SK-N-SH (cell line): ENCODE measurements at regions not wholly inside any gene's neighbourhood (a gene's known extent, or its start where the extent isn't known, plus 50 kb on each side); places are given as distances from the start of the nearest gene placed in this dataset.

Source experiments
- CTCF ChIA-PET: fragments of 300-600, 350-600 bp; formaldehyde crosslinking; extraction: SDS; loops from one replicate; lab custom pipeline; 2021; lab: Yijun Ruan, JAX
- POLR2A ChIA-PET: fragments of 350-600 bp; sonication (Branson Sonifier 250); formaldehyde crosslinking; extraction: SDS; loops from one replicate; lab custom pipeline; 2020; ENCODE audit warnings: antibody characterized with exemption, inconsistent platforms; lab: Yijun Ruan, JAX
- DNase-seq: peaks from one replicate; pipeline ENCODE4 v3.0.0; 2012
- H2AFZ ChIP-seq: fragments of 200-600 bp; sonication (generic); 2 replicates; pipeline ENCODE4 v1.8.1; 2016; ENCODE audit warnings: antibody characterized with exemption, mild to moderate bottlenecking, low read depth
- H3F3A ChIP-seq: fragments of 200-600 bp; sonication (generic); replicated peaks from 2 replicates; pipeline ENCODE3; 2016; ENCODE audit warnings: antibody characterized with exemption, mild to moderate bottlenecking; ENCODE audit not compliant: insufficient read depth
- H3K27ac ChIP-seq, 2 experiments: fragments of 200-500 bp in 1 of 2; fragments of 200-600 bp in 1 of 2; sonication (Bioruptor generic) in 1 of 2; sonication (generic), shearing (Covaris generic) in 1 of 2; 2 replicates each; pipeline versions ENCODE4 v1.5.1 to v1.6.1; 2014 to 2016; ENCODE audit warnings: low read depth in 2 of 2, inconsistent platforms in 1 of 2, low read length in 1 of 2, mild to moderate bottlenecking in 1 of 2, mixed read lengths in 1 of 2
- H3K27me3 ChIP-seq: fragments of 200-600 bp; sonication (generic), shearing (Covaris generic); 2 replicates; pipeline ENCODE4 v1.6.1; 2016; ENCODE audit warnings: mixed run types; ENCODE audit not compliant: insufficient read depth
- H3K36me3 ChIP-seq, 2 experiments: fragments of 200-500 bp in 1 of 2; fragments of 200-600 bp in 1 of 2; sonication (Bioruptor generic) in 1 of 2; sonication (generic) in 1 of 2; replicated peaks in 1 of 2; 2 replicates each; pipeline versions ENCODE3 to v1.5.1; 2014 to 2016; ENCODE audit warnings: low read length in 1 of 2, mild to moderate bottlenecking in 1 of 2; ENCODE audit not compliant: insufficient read depth in 2 of 2, control insufficient read depth in 1 of 2
- H3K4me1 ChIP-seq, 2 experiments: fragments of 200-500 bp in 1 of 2; fragments of 200-600 bp in 1 of 2; sonication (Bioruptor generic) in 1 of 2; sonication (generic), shearing (Covaris generic) in 1 of 2; 2 replicates each; pipeline versions ENCODE4 v1.5.1 to v1.6.1; 2014 to 2016; ENCODE audit warnings: low read depth in 1 of 2, low read length in 1 of 2, mixed run types in 1 of 2; ENCODE audit not compliant: insufficient read depth in 2 of 2, control insufficient read depth in 1 of 2
- H3K4me2 ChIP-seq: fragments of 200-600 bp; sonication (generic), shearing (Covaris generic); 2 replicates; pipeline ENCODE4 v1.6.1; 2017; ENCODE audit warnings: mixed run types
- H3K4me3 ChIP-seq, 2 experiments: fragments of 200-500 bp in 1 of 2; fragments of 200-600 bp in 1 of 2; sonication (Bioruptor generic) in 1 of 2; sonication (generic), shearing (Covaris generic) in 1 of 2; 2 replicates each; pipeline versions ENCODE4 v1.5.1 to v1.8.1; 2014 to 2016; ENCODE audit warnings: low read depth in 2 of 2, inconsistent platforms in 1 of 2, low read length in 1 of 2, mild to moderate bottlenecking in 1 of 2, mixed read lengths in 1 of 2, moderate library complexity in 1 of 2
- H3K79me2 ChIP-seq: fragments of 200-600 bp; sonication (generic); 2 replicates; pipeline ENCODE4 v1.8.1; 2017; ENCODE audit warnings: mild to moderate bottlenecking; ENCODE audit not compliant: insufficient read depth
- H3K9ac ChIP-seq: fragments of 200-600 bp; sonication (generic); 2 replicates; pipeline ENCODE4 v1.6.1; 2017; ENCODE audit warnings: mixed run types
- H3K9me2 ChIP-seq: fragments of 200-600 bp; sonication (generic); 2 replicates; pipeline ENCODE4 v1.6.1; 2017; ENCODE audit warnings: mixed run types
- H3K9me3 ChIP-seq: fragments of 200-600 bp; sonication (generic); 2 replicates; pipeline ENCODE4 v1.6.1; 2017; ENCODE audit warnings: mixed run types, mild to moderate bottlenecking, moderate library complexity
- H4K20me1 ChIP-seq: fragments of 200-600 bp; sonication (generic); 2 replicates; pipeline ENCODE4 v1.6.1; 2017; ENCODE audit warnings: mild to moderate bottlenecking, mixed run types; ENCODE audit not compliant: insufficient read depth
- CTCF ChIP-seq: fragments of 200-600 bp; sonication (generic); IDR thresholded peaks from 2 replicates; pipeline ENCODE4 v1.6.1; 2017; ENCODE audit warnings: antibody characterized with exemption, mild to moderate bottlenecking, moderate library complexity
- ELF1 ChIP-seq: IDR thresholded peaks from 2 replicates; pipeline ENCODE4 v1.4.0; 2012
- EP300 ChIP-seq, 2 experiments: IDR thresholded peaks; 2 replicates each; pipeline versions ENCODE4 v1.4.0 to v1.6.1; 2012; ENCODE audit warnings: borderline replicate concordance in 1 of 2, low read depth in 1 of 2, low read length in 1 of 2
- FOSL2 ChIP-seq: IDR thresholded peaks from 2 replicates; pipeline ENCODE4 v1.4.0; 2012; ENCODE audit warnings: low read depth, mild to moderate bottlenecking, moderate library complexity, borderline replicate concordance
- FOXJ3 ChIP-seq: sonication (generic); formaldehyde crosslinking; IDR thresholded peaks from 2 replicates; pipeline ENCODE4 v1.5.1; 2020; ENCODE audit warnings: mild to moderate bottlenecking, missing genetic modification reagents
- FOXM1 ChIP-seq: IDR thresholded peaks from 2 replicates; pipeline ENCODE4 v1.4.0; 2012; ENCODE audit warnings: low read depth, mild to moderate bottlenecking
- GABPA ChIP-seq: IDR thresholded peaks from 2 replicates; pipeline ENCODE4 v1.4.0; 2012; ENCODE audit warnings: low read depth, mild to moderate bottlenecking
- GATA2 ChIP-seq: sonication (generic); formaldehyde crosslinking; IDR thresholded peaks from 2 replicates; pipeline ENCODE4 v1.5.0; 2020; ENCODE audit warnings: mild to moderate bottlenecking, missing genetic modification reagents
- MAX ChIP-seq: IDR thresholded peaks from 2 replicates; pipeline ENCODE4 v1.4.0; 2012; ENCODE audit warnings: low read depth
- MEF2A ChIP-seq: IDR thresholded peaks from 2 replicates; pipeline ENCODE4 v1.4.0; 2012; ENCODE audit warnings: low read depth, borderline replicate concordance
- MXI1 ChIP-seq: IDR thresholded peaks from 2 replicates; pipeline ENCODE4 v1.6.1; 2012; ENCODE audit warnings: mild to moderate bottlenecking, low read depth, low read length, improper control_type of control experiment
- POLR2AphosphoS5 ChIP-seq: IDR thresholded peaks from 2 replicates; pipeline ENCODE4 v1.6.1; 2012; ENCODE audit warnings: low read depth, low read length
- RAD21 ChIP-seq: IDR thresholded peaks from 2 replicates; pipeline ENCODE4 v1.6.1; 2012; ENCODE audit warnings: mild to moderate bottlenecking, low read length
- RFX5 ChIP-seq: IDR thresholded peaks from 2 replicates; pipeline ENCODE4 v1.6.1; 2012; ENCODE audit warnings: mild to moderate bottlenecking, improper control_type of control experiment, low read length
- SIN3A ChIP-seq: IDR thresholded peaks from 2 replicates; pipeline ENCODE4 v1.6.1; 2012; ENCODE audit warnings: low read depth, mild to moderate bottlenecking, low read length, moderate library complexity, borderline replicate concordance
- TCF12 ChIP-seq: IDR thresholded peaks from 2 replicates; pipeline ENCODE4 v1.4.0; 2012
- TEAD4 ChIP-seq: IDR thresholded peaks from 2 replicates; pipeline ENCODE4 v1.4.0; 2012; ENCODE audit warnings: mild to moderate bottlenecking, borderline replicate concordance; ENCODE audit not compliant: insufficient read depth
- USF1 ChIP-seq: IDR thresholded peaks from 2 replicates; pipeline ENCODE4 v1.4.0; 2012; ENCODE audit warnings: low read depth, borderline replicate concordance
- USF2 ChIP-seq: fragments of 150-350 bp; IDR thresholded peaks from 2 replicates; pipeline ENCODE4 v1.6.1; 2017; ENCODE audit warnings: antibody characterized with exemption, low read length, low read depth, borderline replicate concordance
- YY1 ChIP-seq: IDR thresholded peaks from 2 replicates; pipeline ENCODE4 v1.4.0; 2012; ENCODE audit warnings: low read depth, mild to moderate bottlenecking
- WGBS: methylation state at CpG from one replicate; pipeline ENCODE4 v1.1.6; 2017; ENCODE audit warnings: low lambda C conversion rate; 5-methylcytosine and 5-hydroxymethylcytosine counted together

GRCh38 chr6:141957271-141957670 is 175.5 kb upstream of the GJE1 start:
- CTCF ChIA-PET = interaction anchor here (0.9 to 1.3 kb wide), 2 partner anchors 15 to 32 kb away, joined by 3 to 5 read pairs; no protein-coding TSS in a partner anchor
- no peak for DNase-seq
- no peak for TF ChIP-seq TCF12
- TF ChIP-seq CTCF = no peak
- no peak for TF ChIP-seq FOSL2
- no peak for TF ChIP-seq GABPA
- TF ChIP-seq GATA2 (CRISPR knock-in tag) = no peak
- no peak for TF ChIP-seq ELF1
- no peak for TF ChIP-seq YY1
- TF ChIP-seq MXI1 = no peak
- TF ChIP-seq RAD21 = no peak
- TF ChIP-seq RFX5 = no peak
- TF ChIP-seq MAX = no peak
- no peak for TF ChIP-seq USF1
- TF ChIP-seq MEF2A = no peak
- TF ChIP-seq POLR2AphosphoS5 = no peak

GRCh38 chr6:141956868-141957267 is 175.9 kb upstream of the GJE1 start:
- no peak for DNase-seq
- POLR2A ChIA-PET = no interaction called here
- Histone ChIP-seq H2AFZ (no peak overlapping the region), H3K79me2 (0 out of 2 replicates have a peak, but pooled peaks cover 5% of the 10 kb centered on the region), H3K9ac (no peak overlapping the region), H3K27me3 (no peaks in the 10 kb centered on the region), H4K20me1 (no peaks in the 10 kb centered on the region), H3K4me2 (no peak overlapping the region), H3F3A (no peaks in the 10 kb centered on the region), H3K27ac (no peak overlapping the region; a peak in 1 of 4 replicates), H3K4me1 (no peaks in the 10 kb centered on the region; a peak in 1 of 4 replicates), H3K9me2 (no peaks in the 10 kb centered on the region), H3K9me3 (no peaks in the 10 kb centered on the region; the same call in 1 of the 2 replicates), H3K4me3 (no peak overlapping the region), H3K36me3 (peaks cover 0 to 10% of the 10 kb centered on the region in 2 experiments)
- CTCF ChIA-PET = interaction anchor here (1.3 kb wide), 1 partner anchor 14 kb away, joined by 5 read pairs; no protein-coding TSS in a partner anchor
- no peak for TF ChIP-seq SIN3A
- TF ChIP-seq USF2 = no peak
- TF ChIP-seq FOXJ3 = no peak
- TF ChIP-seq TEAD4 = no peak
- no peak for TF ChIP-seq ELF1
- TF ChIP-seq USF1 = no peak
- no peak for TF ChIP-seq EP300 (IDR thresholded peaks at IDR 0.05; ENCODE audit: borderline replicate concordance in 1 of 2, low read depth in 1 of 2, low read length in 1 of 2)
- TF ChIP-seq FOXM1 = no peak
- 40% methylated on average over 1 of the region's 1 CpG for WGBS

More at GRCh38 chr6:141957271-141957670, 175.5 kb upstream of the GJE1 start:
- Histone ChIP-seq H3K4me1 (no peaks in the 10 kb centered on the region; a peak in 1 of 4 replicates), H3K9ac (no peak overlapping the region), H3K27me3 (no peaks in the 10 kb centered on the region), H3K4me3 (no peak overlapping the region), H4K20me1 (no peaks in the 10 kb centered on the region), H3K36me3 (peaks cover 0 to 10% of the 10 kb centered on the region in 2 experiments), H3K9me2 (no peaks in the 10 kb centered on the region), H3K4me2 (no peak overlapping the region), H3K9me3 (no peaks in the 10 kb centered on the region; the same call in 1 of the 2 replicates), H3K27ac (no peak overlapping the region), H2AFZ (no peak overlapping the region), H3F3A (no peaks in the 10 kb centered on the region), H3K79me2 (0 out of 2 replicates have a peak, but pooled peaks cover 5% of the 10 kb centered on the region)
- POLR2A ChIA-PET = no interaction called here
- 16% methylated on average over 4 of the region's 4 CpGs for WGBS
